Fibroblast of the conjunctiva (primary cell): ENCODE measurements at regions not wholly inside any gene's neighbourhood (a gene's known extent, or its start where the extent isn't known, plus 50 kb on each side); places are given as distances from the start of the nearest gene placed in this dataset.

Source experiments
- DNase-seq: peaks from one replicate; pipeline ENCODE4 v3.0.0-alpha.2; 2010; ENCODE audit warnings: low read depth

DNA sequence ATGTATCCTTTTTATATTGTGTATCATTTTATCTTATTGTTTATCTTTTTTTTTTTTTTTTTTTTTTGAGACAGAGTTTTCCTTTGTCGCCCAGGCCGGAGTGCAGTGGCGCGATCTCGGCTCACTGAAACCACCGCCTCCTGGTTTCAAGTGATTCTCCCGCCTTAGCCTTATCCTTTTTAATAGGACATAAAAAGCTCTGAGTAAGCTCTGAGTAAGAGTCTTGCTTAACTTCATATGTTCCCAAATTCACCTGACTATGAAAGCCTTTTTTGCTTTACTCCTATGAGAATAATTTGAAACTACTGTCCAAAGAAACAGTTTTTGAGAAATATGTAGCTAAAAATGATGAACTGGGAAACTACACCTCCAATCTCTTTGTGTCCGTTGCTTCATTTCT, 525.5 kb downstream of the IRS1 start:
- no peak for DNase-seq

DNA sequence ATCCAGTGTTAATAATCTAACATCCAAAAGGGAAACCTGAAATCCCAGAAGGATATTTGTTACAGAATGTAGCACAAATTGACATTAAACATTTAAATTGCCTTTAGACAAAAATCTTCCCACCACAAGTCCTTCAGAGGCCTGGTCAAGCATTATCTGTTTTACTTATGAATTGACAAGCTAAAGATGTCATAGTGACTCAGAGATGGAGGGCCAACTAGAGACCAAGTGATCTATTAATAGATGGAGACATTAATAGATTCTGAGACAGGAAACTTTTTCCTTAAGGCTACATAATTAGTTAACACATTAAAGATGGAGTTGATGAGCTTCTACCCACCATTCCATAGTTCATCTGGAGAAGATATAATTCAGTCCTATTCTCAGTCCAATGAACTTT, 526.2 kb downstream of the IRS1 start:
- DNase-seq: no peak

- DNase-seq: no peak
These were observed 527.2 kb downstream of the IRS1 start for GRCh38 chr2:226272435-226272834.

GRCh38 chr2:226270285-226271058, 529.1 kb downstream of the IRS1 start:
- no peak for DNase-seq

GRCh38 chr2:226267516-226268289, 531.9 kb downstream of the IRS1 start:
- DNase-seq: no peak

GRCh38 chr2:226256709-226257376, 542.8 kb downstream of the IRS1 start:
- no peak for DNase-seq

GRCh38 chr2:226256237-226256636, 543.4 kb downstream of the IRS1 start:
- no peak for DNase-seq

GRCh38 chr2:226251661-226252060, 548.0 kb downstream of the IRS1 start:
- no peak for DNase-seq

DNA sequence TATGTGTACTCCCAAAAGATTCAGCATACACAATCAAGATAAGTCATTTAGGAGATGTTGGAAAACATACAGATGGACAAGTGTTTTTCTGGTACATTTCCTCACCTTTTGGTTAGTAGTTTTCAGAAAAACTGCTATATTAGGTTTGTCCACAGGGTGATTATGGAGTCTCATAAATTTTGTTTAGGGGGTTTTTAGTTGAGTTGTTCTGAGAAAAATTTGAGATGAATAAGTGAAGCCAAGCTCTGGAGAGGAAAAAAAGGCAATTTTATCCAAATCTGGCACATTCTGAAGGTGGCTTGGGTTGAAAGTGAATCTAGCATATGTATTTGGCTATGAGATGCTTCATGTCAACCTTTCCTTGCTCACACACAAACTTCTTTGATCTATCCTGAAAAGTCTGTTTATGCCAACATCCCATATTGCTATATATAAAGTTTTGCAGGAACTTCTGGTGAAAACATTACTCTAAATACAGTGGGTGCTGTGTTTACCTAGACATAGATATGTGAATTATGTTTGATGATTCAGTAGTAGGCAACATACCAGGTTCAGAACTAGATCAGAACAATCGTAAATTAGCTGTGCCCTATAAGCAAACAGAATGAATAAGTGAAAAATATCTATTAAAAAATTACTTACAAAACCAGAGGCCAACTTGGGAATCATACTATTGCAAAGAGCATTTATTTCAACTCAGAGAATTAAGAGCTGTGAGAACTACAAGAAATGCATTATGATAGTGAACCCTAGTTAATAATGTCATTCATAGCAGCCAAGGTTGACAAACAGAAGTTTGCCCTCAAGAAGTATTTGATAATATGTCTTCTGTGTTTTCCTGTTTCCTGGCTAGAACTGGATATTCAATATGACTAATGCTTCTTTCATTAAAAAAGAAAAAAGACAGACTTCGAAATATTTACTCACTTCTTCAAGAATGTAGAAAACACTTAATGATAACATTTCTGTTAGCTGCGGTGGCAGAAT, 552.0 kb downstream of the IRS1 start:
- DNase-seq: no peak

GRCh38 chr2:226234187-226234586, 565.4 kb downstream of the IRS1 start:
- no peak for DNase-seq

DNA sequence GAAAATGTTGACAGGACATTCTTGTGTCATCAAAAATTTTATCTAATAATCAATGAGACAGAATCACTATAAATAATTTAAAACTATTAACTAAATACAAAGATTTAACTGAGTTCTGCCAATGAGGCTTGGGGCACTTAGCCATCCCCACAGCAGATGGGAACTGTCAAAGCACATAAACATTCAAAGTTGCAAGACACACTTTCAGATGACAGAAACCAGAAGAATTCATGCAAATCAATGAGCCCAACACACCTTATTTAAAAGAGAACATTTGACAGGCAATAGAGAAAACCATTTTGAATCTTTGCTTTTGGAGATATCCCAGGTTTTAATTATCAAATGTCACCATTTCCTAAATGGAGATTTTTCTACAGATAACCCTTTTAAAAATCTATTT, 566.2 kb downstream of the IRS1 start:
- no peak for DNase-seq

DNA sequence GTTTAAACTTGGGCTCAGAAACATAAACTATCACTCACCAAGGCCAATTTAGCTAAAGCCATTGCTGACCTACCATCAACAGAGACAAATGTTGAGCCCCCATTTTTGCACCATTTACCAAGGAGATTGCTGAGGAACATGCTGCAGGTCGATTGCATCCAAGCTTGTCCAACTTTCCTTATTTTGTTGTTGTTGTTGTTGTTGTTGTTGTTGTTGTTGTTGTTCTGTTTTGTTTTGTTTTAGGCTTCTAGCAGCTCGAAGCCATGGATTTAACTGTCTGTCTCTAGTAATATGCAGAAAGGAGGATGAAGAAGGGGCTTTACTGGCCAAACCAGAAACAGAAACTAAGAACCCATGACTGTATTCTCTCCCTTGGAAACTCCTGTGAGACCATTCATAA, 571.5 kb downstream of the IRS1 start:
- DNase-seq: no peak

GRCh38 chr2:226227341-226227740, 572.3 kb downstream of the IRS1 start:
- DNase-seq: no peak

DNA sequence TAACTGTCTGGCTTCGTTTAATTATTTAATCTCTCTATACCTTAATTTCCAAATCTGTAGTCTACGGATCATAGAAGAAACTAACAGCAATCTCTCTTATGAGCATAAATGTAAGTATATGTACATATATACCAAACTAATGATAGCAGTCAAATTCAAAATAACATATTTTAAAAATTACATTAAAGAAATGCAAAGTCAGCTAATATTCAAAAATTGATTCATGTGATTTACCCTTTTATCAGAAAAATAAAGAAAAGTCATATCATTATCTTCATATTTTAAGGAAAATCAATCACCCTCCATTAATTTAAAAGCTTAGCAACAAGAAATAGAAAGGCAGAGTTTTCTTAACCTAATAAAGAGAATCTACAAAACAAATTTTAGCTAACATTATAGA, 575.9 kb downstream of the IRS1 start:
- no peak for DNase-seq

DNA sequence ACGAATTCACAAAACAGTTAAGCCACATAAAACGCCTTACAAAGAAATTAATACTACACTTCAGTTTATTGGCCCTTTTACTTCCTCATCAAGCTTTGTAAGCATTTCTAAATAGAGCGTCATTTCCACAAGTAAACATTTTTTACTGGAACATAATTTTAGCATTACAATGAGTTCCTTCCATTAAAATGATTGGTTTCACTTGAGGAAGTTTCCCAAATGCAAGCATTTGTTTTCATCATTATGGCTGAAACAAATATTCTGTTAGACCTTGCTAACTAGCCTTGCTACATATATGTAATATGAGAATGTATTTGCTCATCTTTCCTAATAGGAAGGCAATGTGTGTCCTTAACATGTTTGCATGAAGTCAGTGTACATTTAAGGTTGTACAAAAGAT, 579.1 kb downstream of the IRS1 start:
- DNase-seq: no peak

- DNase-seq: no peak
These were observed 582.4 kb downstream of the IRS1 start for GRCh38 chr2:226217191-226217590.

- DNase-seq: no peak
These were observed 583.0 kb downstream of the IRS1 start for GRCh38 chr2:226216575-226216974.

GRCh38 chr2:226215902-226216503, 583.6 kb downstream of the IRS1 start:
- DNase-seq: peak; percentile 35

- peak; percentile 21 for DNase-seq
These were observed 585.9 kb downstream of the IRS1 start for GRCh38 chr2:226213717-226214116.

- peak; percentile 86 for DNase-seq
These were observed 588.2 kb downstream of the IRS1 start for GRCh38 chr2:226211439-226211838.

- DNase-seq: no peak
These were observed 590.9 kb downstream of the IRS1 start for GRCh38 chr2:226208726-226209125.
